PC-9 (cell line): ENCODE measurements at regions not wholly inside any gene's neighbourhood (a gene's known extent, or its start where the extent isn't known, plus 50 kb on each side); places are given as distances from the start of the nearest gene placed in this dataset.

ENCODE experiments used
- BruUV-seq: library from RNA; stranded (reverse); fragments of 400-500 nt; replicated peaks from 2 replicates; lab custom pipeline; 2021; lab: Mats Ljungman, UMichigan
- CTCF ChIA-PET: fragments of 300-600 bp; sonication (Branson Sonifier 250); formaldehyde crosslinking; loops from one replicate; lab custom pipeline; 2022; ENCODE audit warnings: antibody characterized with exemption; lab: Charles Lee
- POLR2A ChIA-PET: fragments of 300-600 bp; sonication (Branson Sonifier 250); formaldehyde crosslinking; loops from one replicate; lab custom pipeline; 2022; ENCODE audit warnings: antibody characterized with exemption; ENCODE audit not compliant: unreplicated experiment; lab: Charles Lee
- DNase-seq, 2 experiments: peaks; one replicate each; pipeline versions ENCODE4 v3.0.0 to v3.0.0-alpha.2; 2015 to 2022; ENCODE audit warnings: mixed read lengths in 1 of 2
- H2AFZ ChIP-seq: fragments of 200-600 bp; sonication (generic); 2 replicates; pipeline ENCODE4 v1.8.1; 2017; ENCODE audit warnings: antibody characterized with exemption
- H3F3A ChIP-seq: fragments of 200-600 bp; sonication (generic); 2 replicates; pipeline ENCODE4 v1.8.1; 2017; ENCODE audit warnings: antibody characterized with exemption, mild to moderate bottlenecking, low read depth; ENCODE audit not compliant: insufficient read depth
- H3K27ac ChIP-seq: fragments of 200-600 bp; sonication (generic); 2 replicates; pipeline ENCODE4 v1.6.1; 2016; ENCODE audit warnings: mixed run types
- H3K27me3 ChIP-seq: fragments of 200-600 bp; sonication (generic); 2 replicates; pipeline ENCODE4 v1.6.1; 2016; ENCODE audit warnings: low read depth, mixed run types; ENCODE audit not compliant: insufficient read depth
- H3K36me3 ChIP-seq: fragments of 200-600 bp; sonication (generic); 2 replicates; pipeline ENCODE4 v1.6.1; 2016; ENCODE audit warnings: low read depth, mixed run types
- H3K4me1 ChIP-seq: fragments of 200-600 bp; sonication (generic); replicated peaks from 2 replicates; pipeline ENCODE4 v1.6.1; 2016; ENCODE audit warnings: mixed run types; ENCODE audit not compliant: insufficient read depth
- H3K4me2 ChIP-seq: fragments of 200-600 bp; sonication (generic); 2 replicates; pipeline ENCODE4 v1.6.1; 2017; ENCODE audit warnings: mixed run types
- H3K4me3 ChIP-seq: fragments of 200-600 bp; sonication (generic); 2 replicates; pipeline ENCODE4 v1.6.1; 2016; ENCODE audit warnings: mixed run types
- H3K79me2 ChIP-seq: fragments of 200-600 bp; sonication (generic); 2 replicates; pipeline ENCODE4 v1.6.1; 2017; ENCODE audit warnings: low read depth, mixed run types
- H3K9me2 ChIP-seq: fragments of 200-600 bp; sonication (generic); 2 replicates; pipeline ENCODE4 v1.8.1; 2017; ENCODE audit warnings: mild to moderate bottlenecking; ENCODE audit not compliant: insufficient read depth
- H3K9me3 ChIP-seq: fragments of 200-600 bp; sonication (generic); 2 replicates; pipeline ENCODE4 v1.8.1; 2016; ENCODE audit warnings: low read depth; ENCODE audit not compliant: insufficient read depth
- H4K20me1 ChIP-seq: fragments of 200-600 bp; sonication (generic); 2 replicates; pipeline ENCODE4 v1.8.1; 2017; ENCODE audit not compliant: insufficient read depth
- CTCF ChIP-seq: fragments of 200-600 bp; sonication (generic); conservative IDR thresholded peaks from 2 replicates; pipeline ENCODE4 v1.6.1; 2017; ENCODE audit warnings: mixed run types, antibody characterized with exemption, mild to moderate bottlenecking, moderate library complexity
- EZH2 ChIP-seq: fragments of 200-600 bp; sonication (generic); IDR thresholded peaks from 2 replicates; pipeline ENCODE4 v1.8.0; 2017; ENCODE audit warnings: antibody characterized with exemption, low read depth
- intact Hi-C: fragments of 100-400 bp; cut with micrococcal nuclease; formaldehyde crosslinking; loops from one replicate; pipeline ENCODE4 v1.10.0; 2022; ENCODE audit not compliant: unreplicated experiment

- H3K4me3 ChIP-seq, result no peak overlapping the region
- ChIA-PET CTCF (no interaction called here), POLR2A (no interaction called here)
- no peak for DNase-seq
- no peaks in the 10 kb centered on the region for H3K4me1 ChIP-seq
- TF ChIP-seq EZH2, result no peak
- TF ChIP-seq CTCF, result no peak
- H3K36me3 ChIP-seq, result no peaks in the 10 kb centered on the region
- no peak overlapping the region for H3K27ac ChIP-seq
- BruUV-seq, result no TSS peak
- H3K9me2 ChIP-seq, result no peaks in the 10 kb centered on the region
- intact Hi-C loops, result no loop called here
- no peaks in the 10 kb centered on the region for H3F3A ChIP-seq
- no peaks in the 10 kb centered on the region for H3K27me3 ChIP-seq
- no peaks in the 10 kb centered on the region for H4K20me1 ChIP-seq
- H2AFZ ChIP-seq, result no peak overlapping the region
- H3K4me2 ChIP-seq, result no peak overlapping the region
- no peaks in the 10 kb centered on the region for H3K9me3 ChIP-seq
- H3K79me2 ChIP-seq, result no peaks in the 10 kb centered on the region
Observed at GRCh38 chr5:73238873-73239272, 65.9 kb downstream of the TMEM174 start.

- Histone ChIP-seq H3K4me1 (no peaks in the 10 kb centered on the region), H3K27ac (no peak overlapping the region), H4K20me1 (no peaks in the 10 kb centered on the region), H3K4me2 (no peak overlapping the region), H3K27me3 (no peaks in the 10 kb centered on the region), H3K9me2 (no peaks in the 10 kb centered on the region), H3K36me3 (no peaks in the 10 kb centered on the region), H3K79me2 (no peaks in the 10 kb centered on the region), H3K9me3 (no peaks in the 10 kb centered on the region), H2AFZ (no peak overlapping the region), H3K4me3 (no peak overlapping the region), H3F3A (no peaks in the 10 kb centered on the region)
- intact Hi-C loops, result no loop called here
- no TSS peak for BruUV-seq
- TF ChIP-seq EZH2 (no peak), CTCF (no peak)
- no peak for DNase-seq
- ChIA-PET POLR2A (interaction anchor here (0.7 kb wide), 1 partner anchor 707 kb away, joined by 5 read pairs; no protein-coding TSS in a partner anchor), CTCF (no interaction called here)
Observed at GRCh38 chr5:73236541-73237128, 63.6 kb downstream of the TMEM174 start.

- intact Hi-C loops, result no loop called here
- Histone ChIP-seq H3F3A (peaks cover 7% of the 10 kb centered on the region; the same call in 1 of the 2 replicates), H3K4me3 (no peak overlapping the region), H3K4me1 (peaks cover 6% of the 10 kb centered on the region), H3K79me2 (no peaks in the 10 kb centered on the region), H3K4me2 (no peak overlapping the region), H4K20me1 (no peaks in the 10 kb centered on the region), H3K27ac (no peak overlapping the region), H3K9me3 (no peaks in the 10 kb centered on the region), H3K27me3 (no peaks in the 10 kb centered on the region), H3K36me3 (no peaks in the 10 kb centered on the region), H3K9me2 (no peaks in the 10 kb centered on the region), H2AFZ (no peak overlapping the region)
- TF ChIP-seq EZH2 (no peak), CTCF (no peak)
- no TSS peak for BruUV-seq
- CTCF ChIA-PET, result no interaction called here
- no peak for DNase-seq
- POLR2A ChIA-PET, result no interaction called here
Observed at GRCh38 chr5:73234204-73234555, 61.2 kb downstream of the TMEM174 start.
